Endothelial cell of umbilical vein (primary cell): ENCODE measurements at regions not wholly inside any gene's neighbourhood (a gene's known extent, or its start where the extent isn't known, plus 50 kb on each side); places are given as distances from the start of the nearest gene placed in this dataset.

Experiments
- BruUV-seq: library from RNA; stranded (reverse); fragments of 400-500 nt; replicated peaks from 2 replicates; lab custom pipeline; 2021; lab: Mats Ljungman, UMichigan
- CTCF ChIA-PET: fragments of 300-600, 350-600 bp; sonication (Branson Sonifier 250); formaldehyde crosslinking; loops from one replicate; lab custom pipeline; 2021; ENCODE audit warnings: antibody characterized with exemption, inconsistent platforms; lab: Charles Lee
- POLR2A ChIA-PET: fragments of 300-600, 350-600 bp; sonication (Branson Sonifier 250); formaldehyde crosslinking; loops from one replicate; lab custom pipeline; 2021; ENCODE audit warnings: antibody characterized with exemption, inconsistent platforms; lab: Charles Lee
- DNase-seq: peaks from one replicate; pipeline ENCODE4 v3.0.0-alpha.2; 2011; ENCODE audit warnings: low read depth, low spot score
- FAIRE-seq: peaks from 2 replicates; lab custom pipeline; 2011; peaks lifted over from hg19 to GRCh38; lab: Jason Lieb, UNC
- H2AFZ ChIP-seq: 2 replicates; pipeline ENCODE4 v1.6.0; 2012; ENCODE audit warnings: low read depth, low read length, control low read depth, inconsistent platforms
- H3K27ac ChIP-seq: 2 replicates; pipeline ENCODE4 v1.5.1; 2011; ENCODE audit warnings: low read depth, mild to moderate bottlenecking, control low read depth, low read length, moderate library complexity; ENCODE audit not compliant: insufficient read depth
- H3K27me3 ChIP-seq, 2 experiments: 2 replicates each; pipeline versions ENCODE4 v1.6.0 to v1.6.1; 2011; ENCODE audit warnings: low read length in 2 of 2, mixed read lengths in 1 of 2; ENCODE audit not compliant: control insufficient read depth in 2 of 2, insufficient read depth in 2 of 2
- H3K36me3 ChIP-seq, 2 experiments: 2 replicates in 1 of 2; 3 replicates in 1 of 2; pipeline ENCODE4 v1.5.1; 2011; ENCODE audit warnings: low read length in 2 of 2, mild to moderate bottlenecking in 1 of 2, moderate library complexity in 1 of 2; ENCODE audit not compliant: control insufficient read depth in 2 of 2, insufficient read depth in 2 of 2; ENCODE audit errors: extremely low read depth in 1 of 2
- H3K4me1 ChIP-seq: 3 replicates; pipeline ENCODE4 v1.5.1; 2011; ENCODE audit warnings: mild to moderate bottlenecking, low read length; ENCODE audit not compliant: control insufficient read depth, insufficient read depth; ENCODE audit errors: extremely low read depth
- H3K4me2 ChIP-seq: 2 replicates; pipeline ENCODE4 v1.6.1; 2011; ENCODE audit warnings: low read length, control low read depth, mixed read lengths; ENCODE audit not compliant: insufficient read depth
- H3K4me3 ChIP-seq, 3 experiments: fragments of 200-600 bp in 1 of 3; sonication (generic), shearing (Covaris generic) in 1 of 3; replicated peaks in 1 of 3; 2 replicates each; pipeline ENCODE4 v1.5.1; 2011 to 2016; ENCODE audit warnings: control low read depth in 3 of 3, low read length in 3 of 3, mild to moderate bottlenecking in 2 of 3, inconsistent platforms in 1 of 3, low read depth in 1 of 3, moderate library complexity in 1 of 3; ENCODE audit not compliant: insufficient read depth in 1 of 3
- H3K79me2 ChIP-seq: 2 replicates; pipeline ENCODE4 v1.6.0; 2012; ENCODE audit warnings: low read length, inconsistent platforms; ENCODE audit not compliant: control insufficient read depth, insufficient read depth
- H3K9ac ChIP-seq: replicated peaks from 2 replicates; pipeline ENCODE3; 2011; ENCODE audit warnings: low read length, control low read depth; ENCODE audit not compliant: insufficient read depth; ENCODE audit errors: extremely low read depth
- H3K9me1 ChIP-seq: replicated peaks from 3 replicates; pipeline ENCODE4 v1.6.0; 2011; ENCODE audit warnings: mild to moderate bottlenecking, low read length; ENCODE audit not compliant: control insufficient read depth, insufficient read depth; ENCODE audit errors: extremely low read depth
- H3K9me3 ChIP-seq: replicated peaks from 2 replicates; pipeline ENCODE4 v1.5.1; 2012; ENCODE audit warnings: low read length, inconsistent platforms; ENCODE audit not compliant: control insufficient read depth, insufficient read depth
- H4K20me1 ChIP-seq: replicated peaks from 2 replicates; pipeline ENCODE3; 2011; ENCODE audit warnings: mild to moderate bottlenecking, low read length; ENCODE audit not compliant: control insufficient read depth, insufficient read depth; ENCODE audit errors: extremely low read depth
- EZH2 ChIP-seq: IDR thresholded peaks from 2 replicates; pipeline ENCODE4 v1.6.1; 2012; ENCODE audit warnings: borderline replicate concordance, low read depth, mild to moderate bottlenecking, moderate library complexity, low read length, inconsistent platforms; ENCODE audit not compliant: severe bottlenecking
- FOS ChIP-seq: IDR thresholded peaks from 2 replicates; pipeline ENCODE4 v1.6.1; 2011; ENCODE audit warnings: mild to moderate bottlenecking, low read length, moderate library complexity, borderline replicate concordance; ENCODE audit not compliant: insufficient read depth
- GATA2 ChIP-seq: IDR thresholded peaks from 2 replicates; pipeline ENCODE4 v1.7.0; 2011; ENCODE audit warnings: low read depth, mild to moderate bottlenecking, moderate library complexity, mixed read lengths, low read length; ENCODE audit not compliant: insufficient read length, insufficient read depth
- JUN ChIP-seq: IDR thresholded peaks from 2 replicates; pipeline ENCODE4 v1.6.1; 2011; ENCODE audit warnings: borderline replicate concordance, low read depth; ENCODE audit not compliant: insufficient read length, insufficient read depth
- MYC ChIP-seq: IDR thresholded peaks from one replicate; pipeline ENCODE4 v1.6.1; 2011; ENCODE audit warnings: mild to moderate bottlenecking, low read depth, low read length
- POLR2A ChIP-seq: IDR thresholded peaks from 2 replicates; pipeline ENCODE4 v1.6.1; 2012; ENCODE audit warnings: low read depth, mild to moderate bottlenecking, control low read depth, low read length
- POLR2AphosphoS5 ChIP-seq: IDR thresholded peaks from 2 replicates; pipeline ENCODE4 v1.6.1; 2012; ENCODE audit warnings: low read depth, mild to moderate bottlenecking, control low read depth, low read length, moderate library complexity; ENCODE audit not compliant: insufficient read depth
- dilution Hi-C: fragments of 300-500 bp; cut with MboI; formaldehyde crosslinking; loops from one replicate; pipeline ENCODE4 v1.15.0; 2019; ENCODE audit warnings: low sequenced_read_pairs; ENCODE audit not compliant: extremely low pct_ligation_motif_present
- intact Hi-C: fragments of 100-400 bp; cut with micrococcal nuclease; formaldehyde crosslinking; loops from one replicate; pipeline ENCODE4 v1.10.0; 2022
- TF ChIP-seq, protein P1 (sequence below), 2 donors: IDR thresholded peaks; 1 replicate in 1 of 2; 2 replicates in 1 of 2; pipeline ENCODE4 v1.5.1; 2011; ENCODE audit warnings: low read length in 2 of 2, mild to moderate bottlenecking in 2 of 2, moderate library complexity in 2 of 2, control low read depth in 1 of 2, inconsistent platforms in 1 of 2, low read depth in 1 of 2; ENCODE audit not compliant: insufficient read depth in 1 of 2; ENCODE audit errors: extremely low read depth in 1 of 2
- TF ChIP-seq, protein P2 (sequence below): IDR thresholded peaks from 2 replicates; pipeline ENCODE4 v1.6.1; 2011; ENCODE audit not compliant: insufficient read depth, insufficient read length

DNA sequence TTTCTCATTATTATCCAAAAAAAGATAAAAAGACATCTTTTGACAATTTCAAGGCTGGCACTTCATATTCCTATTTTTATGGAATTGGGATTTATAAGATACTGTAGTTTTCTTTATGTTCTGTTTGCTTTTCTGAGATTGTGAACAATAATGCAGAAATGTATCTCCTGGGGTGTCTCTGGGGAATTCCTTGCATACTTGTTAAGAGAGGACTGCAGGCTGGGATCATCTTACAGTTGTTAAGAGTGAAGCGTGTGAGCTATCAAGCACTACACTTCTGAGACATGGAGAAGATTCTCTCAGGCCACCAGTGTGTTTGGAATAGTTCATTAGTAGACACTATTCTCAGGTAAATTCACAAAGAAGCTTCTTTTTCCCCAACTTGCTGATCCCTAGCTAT is 963.3 kb upstream of the GJE1 start:
- ChIA-PET POLR2A (no interaction called here), CTCF (no interaction called here)
- no peaks in the 10 kb centered on the region for H3K79me2 ChIP-seq
- H4K20me1 ChIP-seq = no peaks in the 10 kb centered on the region
- H3K9me3 ChIP-seq = no peaks in the 10 kb centered on the region
- no TSS peak for BruUV-seq
- no peak overlapping the region for H3K9ac ChIP-seq
- H3K4me1 ChIP-seq = no peaks in the 10 kb centered on the region
- no peak overlapping the region for H2AFZ ChIP-seq
- H3K4me2 ChIP-seq = no peak overlapping the region
- no peak overlapping the region for H3K27ac ChIP-seq
- dilution Hi-C loops = no loop called here
- DNase-seq = no peak
- intact Hi-C loops = no loop called here
- no peak for FAIRE-seq
- no peaks in the 10 kb centered on the region for H3K36me3 ChIP-seq
- H3K4me3 ChIP-seq = no peak overlapping the region
- no peaks in the 10 kb centered on the region for H3K9me1 ChIP-seq
- no peaks in the 10 kb centered on the region for H3K27me3 ChIP-seq
- TF ChIP-seq MYC (no peak), GATA2 (no peak), POLR2A (no peak), FOS (no peak), JUN (no peak), EZH2 (no peak), POLR2AphosphoS5 (no peak)
- TF ChIP-seq, protein P1, sequence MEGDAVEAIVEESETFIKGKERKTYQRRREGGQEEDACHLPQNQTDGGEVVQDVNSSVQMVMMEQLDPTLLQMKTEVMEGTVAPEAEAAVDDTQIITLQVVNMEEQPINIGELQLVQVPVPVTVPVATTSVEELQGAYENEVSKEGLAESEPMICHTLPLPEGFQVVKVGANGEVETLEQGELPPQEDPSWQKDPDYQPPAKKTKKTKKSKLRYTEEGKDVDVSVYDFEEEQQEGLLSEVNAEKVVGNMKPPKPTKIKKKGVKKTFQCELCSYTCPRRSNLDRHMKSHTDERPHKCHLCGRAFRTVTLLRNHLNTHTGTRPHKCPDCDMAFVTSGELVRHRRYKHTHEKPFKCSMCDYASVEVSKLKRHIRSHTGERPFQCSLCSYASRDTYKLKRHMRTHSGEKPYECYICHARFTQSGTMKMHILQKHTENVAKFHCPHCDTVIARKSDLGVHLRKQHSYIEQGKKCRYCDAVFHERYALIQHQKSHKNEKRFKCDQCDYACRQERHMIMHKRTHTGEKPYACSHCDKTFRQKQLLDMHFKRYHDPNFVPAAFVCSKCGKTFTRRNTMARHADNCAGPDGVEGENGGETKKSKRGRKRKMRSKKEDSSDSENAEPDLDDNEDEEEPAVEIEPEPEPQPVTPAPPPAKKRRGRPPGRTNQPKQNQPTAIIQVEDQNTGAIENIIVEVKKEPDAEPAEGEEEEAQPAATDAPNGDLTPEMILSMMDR (IDR thresholded peaks at IDR 0.05; ENCODE audit: extremely low read depth in 1 of 2, insufficient read depth in 1 of 2, low read depth in 1 of 2, low read length in 2 of 2) = no peak
- TF ChIP-seq, protein P2, sequence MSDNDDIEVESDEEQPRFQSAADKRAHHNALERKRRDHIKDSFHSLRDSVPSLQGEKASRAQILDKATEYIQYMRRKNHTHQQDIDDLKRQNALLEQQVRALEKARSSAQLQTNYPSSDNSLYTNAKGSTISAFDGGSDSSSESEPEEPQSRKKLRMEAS = no peak
